H9 (cell line): ENCODE measurements at regions not wholly inside any gene's neighbourhood (a gene's known extent, or its start where the extent isn't known, plus 50 kb on each side); places are given as distances from the start of the nearest gene placed in this dataset.

Source experiments
- DNase-seq: peaks from one replicate; pipeline ENCODE4 v3.0.0-alpha.2; 2017
- H2AFZ ChIP-seq: one replicate; pipeline ENCODE4 v1.6.1; 2013; ENCODE audit warnings: mild to moderate bottlenecking, low read length, control low read depth, moderate library complexity
- H2AK5ac ChIP-seq: 2 replicates; pipeline ENCODE4 v1.6.1; 2013; ENCODE audit warnings: low read length, control low read depth, mixed read lengths; ENCODE audit not compliant: insufficient read length
- H2BK120ac ChIP-seq: one replicate; pipeline ENCODE4 v1.6.1; 2013; ENCODE audit warnings: low read depth, mild to moderate bottlenecking, low read length, control low read depth, inconsistent platforms; ENCODE audit not compliant: poor library complexity, severe bottlenecking
- H2BK12ac ChIP-seq: 2 replicates; pipeline ENCODE4 v1.6.1; 2013; ENCODE audit warnings: low read length, control low read depth, mixed read lengths, low read depth; ENCODE audit not compliant: insufficient read length
- H2BK15ac ChIP-seq: 2 replicates; pipeline ENCODE4 v1.6.1; 2013; ENCODE audit warnings: low read depth, low read length, control low read depth
- H2BK20ac ChIP-seq: one replicate; pipeline ENCODE4 v1.6.1; 2013; ENCODE audit warnings: low read depth, mild to moderate bottlenecking, low read length, control low read depth, inconsistent platforms; ENCODE audit not compliant: poor library complexity, severe bottlenecking
- H2BK5ac ChIP-seq: 2 replicates; pipeline ENCODE4 v1.6.1; 2013; ENCODE audit warnings: low read length, control low read depth, mixed read lengths; ENCODE audit not compliant: insufficient read length
- H3K14ac ChIP-seq: 2 replicates; pipeline ENCODE4 v1.6.1; 2013; ENCODE audit warnings: low read length, control low read depth; ENCODE audit not compliant: insufficient read depth
- H3K18ac ChIP-seq: 2 replicates; pipeline ENCODE4 v1.6.1; 2013; ENCODE audit warnings: low read depth, mild to moderate bottlenecking, mixed read lengths, low read length, control low read depth; ENCODE audit not compliant: insufficient read length
- H3K23ac ChIP-seq: 2 replicates; pipeline ENCODE4 v1.6.1; 2013; ENCODE audit warnings: low read length, control low read depth, mixed read lengths, low read depth; ENCODE audit not compliant: insufficient read length
- H3K23me2 ChIP-seq: 2 replicates; pipeline ENCODE4 v1.6.1; 2013; ENCODE audit warnings: low read depth, mild to moderate bottlenecking, mixed read lengths, low read length, control low read depth; ENCODE audit not compliant: insufficient read length, poor library complexity, severe bottlenecking
- H3K27ac ChIP-seq: 2 replicates; pipeline ENCODE4 v1.5.1; 2013; ENCODE audit warnings: low read length, control low read depth, mixed read lengths, low read depth; ENCODE audit not compliant: insufficient read length
- H3K27me3 ChIP-seq: 2 replicates; pipeline ENCODE4 v1.6.1; 2013; ENCODE audit warnings: low read length, control low read depth, inconsistent platforms; ENCODE audit not compliant: insufficient read depth
- H3K4ac ChIP-seq: 2 replicates; pipeline ENCODE4 v1.6.1; 2013; ENCODE audit warnings: low read depth, mild to moderate bottlenecking, control low read depth, inconsistent platforms, low read length, moderate library complexity
- H3K4me1 ChIP-seq: 2 replicates; pipeline ENCODE4 v1.6.1; 2013; ENCODE audit warnings: low read length, control low read depth, inconsistent platforms; ENCODE audit not compliant: insufficient read depth
- H3K4me2 ChIP-seq: 2 replicates; pipeline ENCODE4 v1.6.1; 2013; ENCODE audit warnings: low read length, control low read depth, mixed read lengths; ENCODE audit not compliant: insufficient read length, insufficient read depth
- H3K56ac ChIP-seq: 2 replicates; pipeline ENCODE4 v1.6.1; 2013; ENCODE audit warnings: low read depth, mild to moderate bottlenecking, mixed read lengths, low read length, control low read depth; ENCODE audit not compliant: insufficient read length
- H3K79me1 ChIP-seq: 2 replicates; pipeline ENCODE4 v1.6.1; 2013; ENCODE audit warnings: low read depth, mild to moderate bottlenecking, moderate library complexity, low read length, control low read depth, inconsistent platforms; ENCODE audit not compliant: insufficient read depth, poor library complexity, severe bottlenecking
- H3K79me2 ChIP-seq: 2 replicates; pipeline ENCODE4 v1.6.1; 2013; ENCODE audit warnings: low read length, control low read depth, inconsistent platforms; ENCODE audit not compliant: insufficient read depth
- H3K9ac ChIP-seq: 2 replicates; pipeline ENCODE4 v1.6.1; 2013; ENCODE audit warnings: low read length, control low read depth, mixed read lengths; ENCODE audit not compliant: insufficient read length; ENCODE audit errors: extremely low read depth
- H3K9me3 ChIP-seq: one replicate; pipeline ENCODE4 v1.6.1; 2013; ENCODE audit warnings: low read depth, low read length, inconsistent platforms; ENCODE audit not compliant: control insufficient read depth
- H3T11ph ChIP-seq: one replicate; pipeline ENCODE4 v1.6.1; 2013; ENCODE audit warnings: mild to moderate bottlenecking, low read length, control low read depth, inconsistent platforms
- H4K20me1 ChIP-seq: one replicate; pipeline ENCODE4 v1.6.1; 2013; ENCODE audit not compliant: control insufficient read depth, insufficient read length, insufficient read depth
- H4K5ac ChIP-seq: 2 replicates; pipeline ENCODE4 v1.6.1; 2013; ENCODE audit warnings: low read depth, mild to moderate bottlenecking, mixed read lengths, low read length, control low read depth; ENCODE audit not compliant: insufficient read length
- H4K8ac ChIP-seq: replicated peaks from 2 replicates; pipeline ENCODE4 v1.6.1; 2013; ENCODE audit warnings: low read length, control low read depth, mixed read lengths, low read depth; ENCODE audit not compliant: insufficient read length
- H4K91ac ChIP-seq: 2 replicates; pipeline ENCODE4 v1.6.1; 2013; ENCODE audit warnings: low read depth, mild to moderate bottlenecking, moderate library complexity, mixed read lengths, low read length, control low read depth; ENCODE audit not compliant: insufficient read length
- H3K27ac Mint-ChIP-seq, 3 experiments: 2 replicates in 2 of 3; 3 replicates in 1 of 3; pipeline ENCODE4 v1.8.0; 2020 to 2021; ENCODE audit warnings: mixed read lengths in 3 of 3, mild to moderate bottlenecking in 1 of 3, moderate library complexity in 1 of 3
- H3K27me3 Mint-ChIP-seq: 2 replicates; pipeline ENCODE4 v1.8.0; 2021; ENCODE audit warnings: low read depth, mild to moderate bottlenecking, moderate library complexity, mixed read lengths
- H3K36me3 Mint-ChIP-seq, 3 experiments: 2 replicates in 2 of 3; 3 replicates in 1 of 3; pipeline ENCODE4 v1.8.0; 2020 to 2021; ENCODE audit warnings: low read depth in 3 of 3, mixed read lengths in 3 of 3; ENCODE audit not compliant: insufficient read depth in 1 of 3
- H3K4me1 Mint-ChIP-seq, 2 experiments: 2 replicates each; pipeline ENCODE4 v1.8.0; 2020; ENCODE audit warnings: mixed read lengths in 2 of 2
- H3K4me3 Mint-ChIP-seq, 2 experiments: 2 replicates in 1 of 2; 3 replicates in 1 of 2; pipeline ENCODE4 v1.8.0; 2020 to 2021; ENCODE audit warnings: mild to moderate bottlenecking in 2 of 2, mixed read lengths in 2 of 2, moderate library complexity in 1 of 2
- H3K9me3 Mint-ChIP-seq, 2 experiments: 2 replicates in 1 of 2; 3 replicates in 1 of 2; pipeline ENCODE4 v1.8.0; 2020; ENCODE audit warnings: mild to moderate bottlenecking in 2 of 2, mixed read lengths in 2 of 2, moderate library complexity in 1 of 2
- WGBS: extraction: QIAGEN DNeasy Blood & Tissue Kit; methylation state at CpG from one replicate; pipeline ENCODE4 v1.1.7; 2013; ENCODE audit warnings: missing lambda C conversion rate, low lambda C conversion rate, mixed read lengths; ENCODE audit not compliant: insufficient read length; ENCODE audit errors: extremely low coverage; 5-methylcytosine and 5-hydroxymethylcytosine counted together
- TF ChIP-seq, protein P1 (sequence below): fragments of 200-600 bp; sonication (generic); conservative IDR thresholded peaks from 3 replicates; pipeline ENCODE4 v1.8.0; 2021; ENCODE audit warnings: antibody characterized with exemption, mild to moderate bottlenecking

DNA sequence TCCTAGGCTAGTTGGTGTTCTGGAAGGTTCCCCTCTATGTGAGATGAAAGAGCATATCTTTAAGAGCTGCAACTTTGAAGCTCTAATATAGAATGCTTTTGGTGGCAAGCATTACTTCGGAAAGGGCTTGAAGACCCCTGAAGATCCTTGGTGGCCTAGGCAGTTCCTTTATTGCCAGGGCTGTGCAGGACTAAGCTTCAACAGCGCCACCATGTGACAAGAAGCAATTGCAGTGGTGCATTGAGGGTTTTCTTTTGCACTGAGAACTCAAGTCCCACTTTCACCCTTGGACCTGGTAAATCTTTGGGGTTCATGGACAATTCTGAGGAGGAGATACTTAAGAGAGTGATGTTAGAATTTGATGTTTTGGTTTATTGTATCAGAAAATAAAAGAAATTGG is 237.4 kb upstream of the GMDS start:
- no peak overlapping the region for H3K18ac ChIP-seq
- H3K14ac ChIP-seq, result no peak overlapping the region
- no peaks in the 10 kb centered on the region for H3K27me3 ChIP-seq
- no peaks in the 10 kb centered on the region for H3K23me2 ChIP-seq
- H2BK120ac ChIP-seq, result no peak overlapping the region
- no peak overlapping the region for H4K8ac ChIP-seq
- H3K23ac ChIP-seq, result no peak overlapping the region
- H3K4me1 Mint-ChIP-seq, result no peaks in the 10 kb centered on the region
- H3K27ac Mint-ChIP-seq, result no peak overlapping the region
- H4K5ac ChIP-seq, result no peak overlapping the region
- TF ChIP-seq, protein P1, sequence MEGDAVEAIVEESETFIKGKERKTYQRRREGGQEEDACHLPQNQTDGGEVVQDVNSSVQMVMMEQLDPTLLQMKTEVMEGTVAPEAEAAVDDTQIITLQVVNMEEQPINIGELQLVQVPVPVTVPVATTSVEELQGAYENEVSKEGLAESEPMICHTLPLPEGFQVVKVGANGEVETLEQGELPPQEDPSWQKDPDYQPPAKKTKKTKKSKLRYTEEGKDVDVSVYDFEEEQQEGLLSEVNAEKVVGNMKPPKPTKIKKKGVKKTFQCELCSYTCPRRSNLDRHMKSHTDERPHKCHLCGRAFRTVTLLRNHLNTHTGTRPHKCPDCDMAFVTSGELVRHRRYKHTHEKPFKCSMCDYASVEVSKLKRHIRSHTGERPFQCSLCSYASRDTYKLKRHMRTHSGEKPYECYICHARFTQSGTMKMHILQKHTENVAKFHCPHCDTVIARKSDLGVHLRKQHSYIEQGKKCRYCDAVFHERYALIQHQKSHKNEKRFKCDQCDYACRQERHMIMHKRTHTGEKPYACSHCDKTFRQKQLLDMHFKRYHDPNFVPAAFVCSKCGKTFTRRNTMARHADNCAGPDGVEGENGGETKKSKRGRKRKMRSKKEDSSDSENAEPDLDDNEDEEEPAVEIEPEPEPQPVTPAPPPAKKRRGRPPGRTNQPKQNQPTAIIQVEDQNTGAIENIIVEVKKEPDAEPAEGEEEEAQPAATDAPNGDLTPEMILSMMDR, result peak; percentile 51
- H3K4me3 Mint-ChIP-seq, result no peak overlapping the region
- H2BK12ac ChIP-seq, result no peak overlapping the region
- no peak overlapping the region for H3T11ph ChIP-seq
- no peak overlapping the region for H3K4ac ChIP-seq
- DNase-seq, result no peak
- H3K9ac ChIP-seq, result no peak overlapping the region
- H3K79me2 ChIP-seq, result no peaks in the 10 kb centered on the region
- H2AK5ac ChIP-seq, result no peak overlapping the region
- H2BK15ac ChIP-seq, result no peak overlapping the region
- no peaks in the 10 kb centered on the region for H3K9me3 ChIP-seq
- H2BK20ac ChIP-seq, result no peak overlapping the region
- no peaks in the 10 kb centered on the region for H3K4me1 ChIP-seq
- no peak overlapping the region for H2AFZ ChIP-seq
- no peak overlapping the region for H3K27ac ChIP-seq
- H4K20me1 ChIP-seq, result no peaks in the 10 kb centered on the region
- peaks cover 6 to 16% (median 8%) of the 10 kb centered on the region in 3 experiments; a peak in 5 of 7 replicates for H3K36me3 Mint-ChIP-seq
- WGBS, result no CpG with 5 or more reads among the region's 2 CpGs
- no peak overlapping the region for H2BK5ac ChIP-seq
- H3K27me3 Mint-ChIP-seq, result peaks cover under 1% of the 10 kb centered on the region; the same call in 1 of the 2 replicates
- H4K91ac ChIP-seq, result no peak overlapping the region
- H3K4me2 ChIP-seq, result no peak overlapping the region
- no peaks in the 10 kb centered on the region for H3K79me1 ChIP-seq
- peaks cover 20 to 22% of the 10 kb centered on the region in 2 experiments for H3K9me3 Mint-ChIP-seq
- H3K56ac ChIP-seq, result no peak overlapping the region
